ENCODE measurements at regions not wholly inside any gene's neighbourhood (a gene's known extent, or its start where the extent isn't known, plus 50 kb on each side); places are given as distances from the start of the nearest gene placed in this dataset.

- TF ChIP-seq PKNOX1 (IDR thresholded peaks at IDR 0.05), result no peak
- TF ChIP-seq BHLHE40 (IDR thresholded peaks at IDR 0.05; ENCODE audit: borderline replicate concordance), result no peak
- TF ChIP-seq CTBP1 (IDR thresholded peaks at IDR 0.05; ENCODE audit: borderline replicate concordance), result no peak
- TF ChIP-seq FOXA1 (IDR thresholded peaks at IDR 0.05), result no peak
- TF ChIP-seq SP1 (IDR thresholded peaks at IDR 0.05), result no peak
- TF ChIP-seq L3MBTL2 (conservative IDR thresholded peaks at IDR 0.05), result no peak
- TF ChIP-seq TARDBP (IDR thresholded peaks at IDR 0.05), result no peak
- TF ChIP-seq HDGF (IDR thresholded peaks at IDR 0.05; ENCODE audit: borderline replicate concordance), result no peak
- no peak for TF ChIP-seq ARNT (IDR thresholded peaks at IDR 0.05)
- TF ChIP-seq FOXK2 (IDR thresholded peaks at IDR 0.05), result no peak
- TF ChIP-seq ELF4 (IDR thresholded peaks at IDR 0.05), result no peak
- TF ChIP-seq FOXM1 (IDR thresholded peaks at IDR 0.05; ENCODE audit: borderline replicate concordance), result no peak
- no peak for TF ChIP-seq LEF1 (IDR thresholded peaks at IDR 0.05; ENCODE audit: borderline replicate concordance)
- DNase-seq (ENCODE audit: extremely low spot score), result no peak
- CTCF ChIA-PET, result no interaction called here
- POLR2A ChIA-PET, result no interaction called here
Measured at GRCh38 chr14:28577187-28577586, 189.4 kb upstream of the FOXG1 start.

GRCh38 chr14:28577711-28578131 is 188.9 kb upstream of the FOXG1 start:
- DNase-seq (ENCODE audit: extremely low spot score), result no peak
- ChIA-PET CTCF (no interaction called here), POLR2A (no interaction called here)
- no peak for TF ChIP-seq NFRKB (IDR thresholded peaks at IDR 0.05)
- TF ChIP-seq LEF1 (IDR thresholded peaks at IDR 0.05; ENCODE audit: borderline replicate concordance), result no peak
- no peak for TF ChIP-seq FOXA1 (IDR thresholded peaks at IDR 0.05)
- no peak for TF ChIP-seq ARNT (IDR thresholded peaks at IDR 0.05)
- TF ChIP-seq ELF4 (IDR thresholded peaks at IDR 0.05), result no peak
- TF ChIP-seq TARDBP (IDR thresholded peaks at IDR 0.05), result no peak
- no peak for TF ChIP-seq SP1 (IDR thresholded peaks at IDR 0.05)
- no peak for TF ChIP-seq FOXM1 (IDR thresholded peaks at IDR 0.05; ENCODE audit: borderline replicate concordance)
- no peak for TF ChIP-seq PKNOX1 (IDR thresholded peaks at IDR 0.05)

- no peak for DNase-seq (ENCODE audit: extremely low spot score)
- POLR2A ChIA-PET, result no interaction called here
- TF ChIP-seq L3MBTL2 (conservative IDR thresholded peaks at IDR 0.05) (no peak), CTBP1 (IDR thresholded peaks at IDR 0.05; ENCODE audit: borderline replicate concordance) (no peak), TARDBP (IDR thresholded peaks at IDR 0.05) (no peak), SUZ12 (IDR thresholded peaks at IDR 0.05) (no peak), FOXM1 (IDR thresholded peaks at IDR 0.05; ENCODE audit: borderline replicate concordance) (no peak), FOXK2 (IDR thresholded peaks at IDR 0.05) (no peak), BHLHE40 (IDR thresholded peaks at IDR 0.05; ENCODE audit: borderline replicate concordance) (no peak), SP1 (IDR thresholded peaks at IDR 0.05) (no peak), ARNT (IDR thresholded peaks at IDR 0.05) (no peak)
- CTCF ChIA-PET, result no interaction called here
Measured at GRCh38 chr14:28584951-28585350, 181.6 kb upstream of the FOXG1 start.

GRCh38 chr14:28589792-28590191 is 176.8 kb upstream of the FOXG1 start:
- TF ChIP-seq FOXK2 (IDR thresholded peaks at IDR 0.05) (no peak), LEF1 (IDR thresholded peaks at IDR 0.05; ENCODE audit: borderline replicate concordance) (no peak), TARDBP (IDR thresholded peaks at IDR 0.05) (no peak), FOXA1 (IDR thresholded peaks at IDR 0.05) (no peak)
- ChIA-PET POLR2A (no interaction called here), CTCF (no interaction called here)

DNA sequence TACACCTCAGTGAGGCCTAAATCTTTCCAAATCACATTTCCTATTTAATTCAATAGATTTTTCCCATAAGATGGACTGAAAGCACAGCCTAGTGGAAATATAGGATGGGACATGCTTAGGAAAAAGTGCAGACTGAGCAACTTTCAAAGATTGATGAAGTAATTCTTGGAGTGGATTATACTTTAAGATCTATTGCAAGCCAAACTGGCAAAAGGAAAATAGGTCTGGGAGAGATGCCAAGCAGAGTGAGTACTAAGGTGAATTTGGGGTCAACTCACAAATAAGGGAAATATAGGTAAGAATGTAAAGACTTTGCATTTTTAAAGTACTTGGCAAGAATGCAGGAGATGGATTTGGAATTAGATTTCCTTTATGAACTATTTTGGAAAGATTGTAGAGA is 170.2 kb upstream of the FOXG1 start:
- DNase-seq (ENCODE audit: extremely low spot score), result no peak
- TF ChIP-seq ZNF384 (IDR thresholded peaks at IDR 0.05) (no peak), FOXK2 (IDR thresholded peaks at IDR 0.05) (no peak), HDGF (IDR thresholded peaks at IDR 0.05; ENCODE audit: borderline replicate concordance) (no peak), LEF1 (IDR thresholded peaks at IDR 0.05; ENCODE audit: borderline replicate concordance) (no peak), TARDBP (IDR thresholded peaks at IDR 0.05) (no peak), ARNT (IDR thresholded peaks at IDR 0.05) (no peak), PKNOX1 (IDR thresholded peaks at IDR 0.05) (no peak), ELF4 (IDR thresholded peaks at IDR 0.05) (no peak), FOXA1 (IDR thresholded peaks at IDR 0.05) (no peak), SP1 (IDR thresholded peaks at IDR 0.05) (no peak), L3MBTL2 (conservative IDR thresholded peaks at IDR 0.05) (no peak), NFRKB (IDR thresholded peaks at IDR 0.05) (no peak), CTBP1 (IDR thresholded peaks at IDR 0.05; ENCODE audit: borderline replicate concordance) (no peak), BHLHE40 (IDR thresholded peaks at IDR 0.05; ENCODE audit: borderline replicate concordance) (no peak)
- POLR2A ChIA-PET, result no interaction called here
- CTCF ChIA-PET, result no interaction called here

More at GRCh38 chr14:28589792-28590191, 176.8 kb upstream of the FOXG1 start:
- DNase-seq (ENCODE audit: extremely low spot score), result no peak

- no peak for DNase-seq (ENCODE audit: extremely low spot score)
- ChIA-PET POLR2A (no interaction called here), CTCF (no interaction called here)
- no peak for TF ChIP-seq ELF4 (IDR thresholded peaks at IDR 0.05)
- no peak for TF ChIP-seq ARNT (IDR thresholded peaks at IDR 0.05)
- TF ChIP-seq FOXA1 (IDR thresholded peaks at IDR 0.05), result no peak
- no peak for TF ChIP-seq ZNF384 (IDR thresholded peaks at IDR 0.05)
Measured at GRCh38 chr14:28599191-28599590, 167.4 kb upstream of the FOXG1 start.

GRCh38 chr14:28599605-28600004 is 167.0 kb upstream of the FOXG1 start:
- POLR2A ChIA-PET, result no interaction called here
- CTCF ChIA-PET, result no interaction called here
- DNase-seq (ENCODE audit: extremely low spot score), result no peak
- TF ChIP-seq NFRKB (IDR thresholded peaks at IDR 0.05) (no peak), ARNT (IDR thresholded peaks at IDR 0.05) (no peak), FOXK2 (IDR thresholded peaks at IDR 0.05) (no peak), HDGF (IDR thresholded peaks at IDR 0.05; ENCODE audit: borderline replicate concordance) (no peak), SUZ12 (IDR thresholded peaks at IDR 0.05) (no peak), BHLHE40 (IDR thresholded peaks at IDR 0.05; ENCODE audit: borderline replicate concordance) (no peak), LEF1 (IDR thresholded peaks at IDR 0.05; ENCODE audit: borderline replicate concordance) (no peak), FOXA1 (IDR thresholded peaks at IDR 0.05) (no peak)

Data from HEK293T (cell line).